SK-N-SH treated with all-trans-retinoic acid at 6 μM for 48 hours (cell line): ENCODE measurements at regions not wholly inside any gene's neighbourhood (a gene's known extent, or its start where the extent isn't known, plus 50 kb on each side); places are given as distances from the start of the nearest gene placed in this dataset.

Experiments used
- ATAC-seq: fragments of 200-7000 bp; cut with Tn5 transposase; 3 replicates; pipeline ENCODE4 v1.9.1; 2020; ENCODE audit warnings: mild to moderate bottlenecking, moderate library complexity
- ARNTL ChIP-seq: fragments of 450-650 bp; formaldehyde crosslinking; IDR thresholded peaks from 2 replicates; pipeline ENCODE4 v1.5.0; 2020; ENCODE audit warnings: low read depth, mild to moderate bottlenecking, moderate library complexity, borderline replicate concordance
- BACH2 ChIP-seq: fragments of 250-450 bp; sonication (Bioruptor Pico); IDR thresholded peaks from 2 replicates; pipeline ENCODE4 v1.9.0; 2021; ENCODE audit warnings: mild to moderate bottlenecking, borderline replicate concordance
- CREB5 ChIP-seq: fragments of 250-450 bp; sonication (Bioruptor Pico); IDR thresholded peaks from 2 replicates; pipeline ENCODE4 v1.5.1; 2020; ENCODE audit warnings: low read depth, mild to moderate bottlenecking, moderate library complexity
- CSDC2 ChIP-seq: fragments of 250-450 bp; sonication (Bioruptor Pico); IDR thresholded peaks from 2 replicates; pipeline ENCODE4 v1.5.0; 2020; ENCODE audit warnings: mild to moderate bottlenecking, moderate library complexity
- CSRNP3 ChIP-seq: fragments of 250-450 bp; sonication (Bioruptor Pico); IDR thresholded peaks from 2 replicates; pipeline ENCODE4 v1.5.1; 2021; ENCODE audit warnings: mild to moderate bottlenecking, moderate library complexity
- GLIS3 ChIP-seq: fragments of 250-450 bp; sonication (Bioruptor Pico); IDR thresholded peaks from 2 replicates; pipeline ENCODE4 v1.5.0; 2020; ENCODE audit warnings: mild to moderate bottlenecking, moderate library complexity
- ISL1 ChIP-seq: fragments of 250-450 bp; sonication (Bioruptor Pico); IDR thresholded peaks from 2 replicates; pipeline ENCODE4 v2.1.2; 2022; ENCODE audit warnings: mild to moderate bottlenecking, moderate library complexity
- OSR1 ChIP-seq: fragments of 250-450 bp; sonication (Bioruptor Pico); IDR thresholded peaks from 2 replicates; pipeline ENCODE4 v1.8.0; 2022; ENCODE audit warnings: moderate library complexity, mild to moderate bottlenecking, inconsistent platforms
- PATZ1 ChIP-seq: fragments of 250-450 bp; sonication (Bioruptor Pico); IDR thresholded peaks from 2 replicates; pipeline ENCODE4 v1.8.0; 2020; ENCODE audit warnings: mild to moderate bottlenecking, moderate library complexity, borderline replicate concordance
- POU6F1 ChIP-seq: fragments of 250-450 bp; sonication (Bioruptor Pico); IDR thresholded peaks from 2 replicates; pipeline ENCODE4 v1.8.0; 2021; ENCODE audit warnings: low read depth, mild to moderate bottlenecking, moderate library complexity, borderline replicate concordance
- PPARA ChIP-seq: fragments of 250-450 bp; sonication (Bioruptor Pico); IDR thresholded peaks from 2 replicates; pipeline ENCODE4 v1.5.0; 2020; ENCODE audit warnings: mild to moderate bottlenecking, borderline replicate concordance
- RARB ChIP-seq: fragments of 250-450 bp; sonication (Bioruptor Pico); IDR thresholded peaks from 2 replicates; pipeline ENCODE4 v1.8.0; 2021; ENCODE audit warnings: mild to moderate bottlenecking, moderate library complexity
- SNAI2 ChIP-seq: fragments of 250-450 bp; sonication (Bioruptor Pico); IDR thresholded peaks from 2 replicates; pipeline ENCODE4 v1.5.0; 2020; ENCODE audit warnings: mild to moderate bottlenecking, moderate library complexity
- TCF4 ChIP-seq: fragments of 250-450 bp; sonication (Bioruptor Pico); IDR thresholded peaks from 2 replicates; pipeline ENCODE4 v1.8.0; 2021; ENCODE audit warnings: mild to moderate bottlenecking, moderate library complexity, borderline replicate concordance
- TOX ChIP-seq: fragments of 250-450 bp; sonication (Bioruptor Pico); IDR thresholded peaks from 2 replicates; pipeline ENCODE4 v1.8.0; 2021; ENCODE audit warnings: mild to moderate bottlenecking, moderate library complexity, borderline replicate concordance
- TSHZ2 ChIP-seq: fragments of 250-450 bp; sonication (Bioruptor Pico); IDR thresholded peaks from 2 replicates; pipeline ENCODE4 v1.5.0; 2020; ENCODE audit warnings: mild to moderate bottlenecking, moderate library complexity
- ZC3H10 ChIP-seq: fragments of 250-450 bp; sonication (Bioruptor Pico); IDR thresholded peaks from 2 replicates; pipeline ENCODE4 v1.5.1; 2021; ENCODE audit warnings: mild to moderate bottlenecking, moderate library complexity
- ZFP3 ChIP-seq: fragments of 250-450 bp; sonication (Bioruptor Pico); IDR thresholded peaks from 2 replicates; pipeline ENCODE4 v1.5.0; 2020; ENCODE audit warnings: mild to moderate bottlenecking, moderate library complexity
- ZNF565 ChIP-seq: fragments of 450-650 bp; formaldehyde crosslinking; conservative IDR thresholded peaks from 2 replicates; pipeline ENCODE4 v1.5.0; 2020; ENCODE audit warnings: low read depth, mild to moderate bottlenecking, moderate library complexity
- ZNF70 ChIP-seq: fragments of 450-650 bp; formaldehyde crosslinking; IDR thresholded peaks from 2 replicates; pipeline ENCODE4 v1.5.0; 2020; ENCODE audit warnings: mild to moderate bottlenecking, moderate library complexity
- ZNF8 ChIP-seq: fragments of 450-650 bp; formaldehyde crosslinking; IDR thresholded peaks from 2 replicates; pipeline ENCODE4 v1.5.0; 2020; ENCODE audit warnings: mild to moderate bottlenecking, moderate library complexity

GRCh38 chr1:47522935-47523834 lies 85.3 kb downstream of the FOXD2 start:
- no peak for ATAC-seq
- TF ChIP-seq ZC3H10 (CRISPR knock-in tag) (no peak), ZNF8 (no peak), SNAI2 (no peak), ZNF565 (no peak), TOX (CRISPR knock-in tag) (no peak), TSHZ2 (CRISPR knock-in tag) (no peak), RARB (CRISPR knock-in tag) (no peak), BACH2 (no peak), CSDC2 (CRISPR knock-in tag) (no peak), CSRNP3 (CRISPR knock-in tag) (no peak), OSR1 (CRISPR knock-in tag) (no peak)

- ATAC-seq, result no peak
- no peak for TF ChIP-seq ZNF8
- TF ChIP-seq ZNF70 (CRISPR knock-in tag), result no peak
- no peak for TF ChIP-seq TCF4 (CRISPR knock-in tag)
- TF ChIP-seq CREB5 (CRISPR knock-in tag), result no peak
- no peak for TF ChIP-seq POU6F1
- no peak for TF ChIP-seq TOX (CRISPR knock-in tag)
- no peak for TF ChIP-seq PPARA (CRISPR knock-in tag)
- TF ChIP-seq SNAI2, result no peak
- no peak for TF ChIP-seq PATZ1 (CRISPR knock-in tag)
- no peak for TF ChIP-seq ZFP3 (CRISPR knock-in tag)
- TF ChIP-seq ARNTL, result no peak
- no peak for TF ChIP-seq ISL1
- TF ChIP-seq ZNF565, result no peak
- no peak for TF ChIP-seq GLIS3 (CRISPR knock-in tag)
- TF ChIP-seq, all 23 proteins: peak for 0
These were observed 86.0 kb downstream of the FOXD2 start for GRCh38 chr1:47523835-47524215.

- no peak for TF ChIP-seq ZFP3 (CRISPR knock-in tag)
- TF ChIP-seq TCF4 (CRISPR knock-in tag), result no peak
- no peak for TF ChIP-seq POU6F1
- TF ChIP-seq, all 23 proteins: peak for 0
- ATAC-seq, result no peak
These were observed 86.4 kb downstream of the FOXD2 start for GRCh38 chr1:47524272-47524671.
